GM21447 (cell line): ENCODE measurements at regions not wholly inside any gene's neighbourhood (a gene's known extent, or its start where the extent isn't known, plus 50 kb on each side); places are given as distances from the start of the nearest gene placed in this dataset.
"Not testable (repeated sequence)": the region's sequence is repeated elsewhere in the genome, so short reads cannot be mapped to it uniquely, and the experiment has no call there.

ENCODE experiments used
- ATAC-seq: cut with Tn5 transposase; IDR thresholded peaks from one replicate; pipeline ENCODE4 v1.9.1; 2021; ENCODE audit not compliant: unreplicated experiment

GRCh38 chr1:199931666-199932377 is 95.7 kb upstream of the NR5A2 start:
- ATAC-seq = no peak

- ATAC-seq = no peak
These were observed 95.0 kb upstream of the NR5A2 start for GRCh38 chr1:199932462-199932861.

GRCh38 chr1:199936441-199936840 is 91.1 kb upstream of the NR5A2 start:
- no peak for ATAC-seq

- no peak for ATAC-seq
These were observed 90.3 kb upstream of the NR5A2 start for GRCh38 chr1:199937161-199937560.

- no peak for ATAC-seq
These were observed 89.8 kb upstream of the NR5A2 start for GRCh38 chr1:199937661-199938060.

GRCh38 chr1:199944986-199945385 is 82.5 kb upstream of the NR5A2 start:
- no peak for ATAC-seq

- no peak for ATAC-seq
These were observed 81.9 kb upstream of the NR5A2 start for GRCh38 chr1:199945591-199945990.

GRCh38 chr1:199946305-199947155 is 81.0 kb upstream of the NR5A2 start:
- ATAC-seq = no peak

- ATAC-seq = no peak
These were observed 78.8 kb upstream of the NR5A2 start for GRCh38 chr1:199948587-199949280.

GRCh38 chr1:199951005-199951404 is 76.5 kb upstream of the NR5A2 start:
- not testable (repeated sequence) for ATAC-seq

GRCh38 chr1:199953651-199954050 is 73.9 kb upstream of the NR5A2 start:
- ATAC-seq = no peak

- no peak for ATAC-seq
These were observed 72.8 kb upstream of the NR5A2 start for GRCh38 chr1:199954699-199955098.

- no peak for ATAC-seq
These were observed 72.3 kb upstream of the NR5A2 start for GRCh38 chr1:199955235-199955634.

- no peak for ATAC-seq
These were observed 71.5 kb upstream of the NR5A2 start for GRCh38 chr1:199956005-199956404.

GRCh38 chr1:199959033-199959774 is 68.3 kb upstream of the NR5A2 start:
- ATAC-seq = no peak

- ATAC-seq = no peak
These were observed 67.8 kb upstream of the NR5A2 start for GRCh38 chr1:199959775-199960110.

- no peak for ATAC-seq
These were observed 57.4 kb upstream of the NR5A2 start for GRCh38 chr1:199970125-199970524.

GRCh38 chr1:199976496-199977144 is 50.9 kb upstream of the NR5A2 start:
- ATAC-seq = no peak
